Frontal cortex (tissue), 3 donors: ENCODE measurements at regions not wholly inside any gene's neighbourhood (a gene's known extent, or its start where the extent isn't known, plus 50 kb on each side); places are given as distances from the start of the nearest gene placed in this dataset.
"Not testable (repeated sequence)": the region's sequence is repeated elsewhere in the genome, so short reads cannot be mapped to it uniquely, and the experiment has no call there.

Source experiments
- DNase-seq, 2 donors: peaks; one replicate each; pipeline ENCODE4 v3.0.0; 2012; ENCODE audit warnings: low spot score in 2 of 2
- FAIRE-seq: peaks from 2 replicates; lab custom pipeline; 2012; peaks lifted over from hg19 to GRCh38; lab: Jason Lieb, UNC
- donor health status: control.
- donor health status: control.
- donor health status: control.

- DNase-seq, FAIRE-seq: not testable (repeated sequence)
Measured at GRCh38 chr7:106747301-106747700, 86.3 kb upstream of the CCDC71L start.

- FAIRE-seq, result no peak
Measured at GRCh38 chr7:106747804-106748203, 86.8 kb upstream of the CCDC71L start.

GRCh38 chr7:106749165-106749564, 88.2 kb upstream of the CCDC71L start:
- DNase-seq, result no peak
- FAIRE-seq, result no peak

More at GRCh38 chr7:106747804-106748203, 86.8 kb upstream of the CCDC71L start:
- no peak for DNase-seq

- FAIRE-seq (no peak), DNase-seq (no peak)
Measured at GRCh38 chr7:106750773-106751172, 89.8 kb upstream of the CCDC71L start.

GRCh38 chr7:106752367-106752766, 91.4 kb upstream of the CCDC71L start:
- no peak for DNase-seq
- FAIRE-seq, result no peak

GRCh38 chr7:106755024-106755423, 94.1 kb upstream of the CCDC71L start:
- FAIRE-seq, DNase-seq: not testable (repeated sequence)

- DNase-seq (no peak), FAIRE-seq (no peak)
Measured at GRCh38 chr7:106755641-106756040, 94.7 kb upstream of the CCDC71L start.

GRCh38 chr7:106756071-106756470, 95.1 kb upstream of the CCDC71L start:
- FAIRE-seq (no peak), DNase-seq (no peak)

- no peak for DNase-seq
- no peak for FAIRE-seq
Measured at GRCh38 chr7:106756884-106757283, 95.9 kb upstream of the CCDC71L start.

- DNase-seq, result no peak
- no peak for FAIRE-seq
Measured at GRCh38 chr7:106757846-106758245, 96.9 kb upstream of the CCDC71L start.

GRCh38 chr7:106762845-106763244, 101.9 kb upstream of the CCDC71L start:
- DNase-seq, FAIRE-seq: not testable (repeated sequence)

GRCh38 chr7:106763717-106764116, 101.4 kb upstream of the PIK3CG start:
- DNase-seq, result no peak
- FAIRE-seq, result no peak

- FAIRE-seq (no peak), DNase-seq (no peak)
Measured at GRCh38 chr7:106765727-106766355, 99.2 kb upstream of the PIK3CG start.

- FAIRE-seq (no peak), DNase-seq (no peak)
Measured at GRCh38 chr7:106766551-106766950, 98.5 kb upstream of the PIK3CG start.

GRCh38 chr7:106767078-106767477, 98.0 kb upstream of the PIK3CG start:
- FAIRE-seq (no peak), DNase-seq (no peak)

GRCh38 chr7:106767498-106768323, 97.4 kb upstream of the PIK3CG start:
- no peak for DNase-seq
- no peak for FAIRE-seq

GRCh38 chr7:106768324-106768751, 96.7 kb upstream of the PIK3CG start:
- no peak for FAIRE-seq
- no peak for DNase-seq

GRCh38 chr7:106770191-106770590, 94.9 kb upstream of the PIK3CG start:
- DNase-seq (no peak), FAIRE-seq (no peak)

- FAIRE-seq (no peak), DNase-seq (no peak)
Measured at GRCh38 chr7:106772655-106773108, 92.4 kb upstream of the PIK3CG start.

GRCh38 chr7:106773228-106773627, 91.9 kb upstream of the PIK3CG start:
- DNase-seq, result no peak
- no peak for FAIRE-seq

GRCh38 chr7:106773721-106774120, 91.4 kb upstream of the PIK3CG start:
- no peak for FAIRE-seq
- DNase-seq, result no peak
